ENCODE measurements at regions not wholly inside any gene's neighbourhood (a gene's known extent, or its start where the extent isn't known, plus 50 kb on each side); places are given as distances from the start of the nearest gene placed in this dataset.

DNA sequence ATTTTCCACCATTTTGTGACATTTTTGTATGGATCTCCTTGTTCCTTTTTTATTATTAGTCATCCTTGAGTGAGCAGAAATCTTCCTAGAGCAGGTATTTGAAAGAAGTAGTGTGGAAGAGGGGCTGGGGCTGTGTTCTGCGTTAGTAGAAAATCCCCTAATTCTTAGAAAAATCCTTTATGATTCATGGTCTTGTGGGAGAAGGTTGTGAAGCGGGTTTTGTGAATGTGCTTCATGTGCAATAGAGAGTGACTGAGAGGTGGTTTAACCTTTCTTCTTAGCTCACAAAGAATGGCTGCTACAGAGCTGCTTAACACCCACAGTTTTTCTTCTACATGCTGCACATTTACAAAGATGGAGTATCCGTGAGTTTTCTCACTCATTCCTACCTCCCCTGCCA is 220.5 kb downstream of the IDS start:
- TF ChIP-seq POLR2A (IDR thresholded peaks at IDR 0.05; ENCODE audit: low read length) = no peak
- no peak for TF ChIP-seq GATA1 (IDR thresholded peaks at IDR 0.05; ENCODE audit: low read depth, low read length)
